HEK293 (cell line): ENCODE measurements at regions not wholly inside any gene's neighbourhood (a gene's known extent, or its start where the extent isn't known, plus 50 kb on each side); places are given as distances from the start of the nearest gene placed in this dataset.

Experiments
- PBX3 ChIP-seq: sonication (generic); formaldehyde crosslinking; IDR thresholded peaks from 2 replicates; pipeline ENCODE4 v1.8.1; 2022; ENCODE audit warnings: mild to moderate bottlenecking, moderate library complexity, missing genetic modification reagents
- SCRT2 ChIP-seq: fragments of 450-650 bp; formaldehyde crosslinking; IDR thresholded peaks from 2 replicates; pipeline ENCODE4 v1.5.1; 2016; ENCODE audit warnings: missing biosample characterization, missing genetic modification characterization
- ZBTB8A ChIP-seq: fragments of 450-650 bp; formaldehyde crosslinking; IDR thresholded peaks from 2 replicates; pipeline ENCODE4 v1.5.1; 2016; ENCODE audit warnings: missing biosample characterization, missing genetic modification characterization
- ZNF391 ChIP-seq: fragments of 450-650 bp; formaldehyde crosslinking; IDR thresholded peaks from 2 replicates; pipeline ENCODE4 v1.5.1; 2016; ENCODE audit warnings: low read depth, missing biosample characterization, missing genetic modification characterization, borderline replicate concordance
- ZNF624 ChIP-seq: fragments of 450-650 bp; formaldehyde crosslinking; IDR thresholded peaks from 2 replicates; pipeline ENCODE4 v1.5.1; 2017; ENCODE audit warnings: missing biosample characterization, missing genetic modification characterization
- ZSCAN5A ChIP-seq: fragments of 450-650 bp; formaldehyde crosslinking; IDR thresholded peaks from 2 replicates; pipeline ENCODE4 v1.5.1; 2016; ENCODE audit warnings: missing biosample characterization, missing genetic modification characterization

GRCh38 chr1:69269491-69269890, 298.2 kb upstream of the LRRC7 start:
- no peak for TF ChIP-seq ZBTB8A (tag by site-specific recombination)
- TF ChIP-seq PBX3 (CRISPR knock-in tag): no peak
- no peak for TF ChIP-seq ZNF624 (tag by site-specific recombination)
- no peak for TF ChIP-seq ZSCAN5A
- no peak for TF ChIP-seq SCRT2 (tag by site-specific recombination)
- no peak for TF ChIP-seq ZNF391 (tag by site-specific recombination)
